A673 (cell line): ENCODE measurements at regions not wholly inside any gene's neighbourhood (a gene's known extent, or its start where the extent isn't known, plus 50 kb on each side); places are given as distances from the start of the nearest gene placed in this dataset.

Experiments
- CTCF ChIP-seq: fragments of 300-800, 200-600 bp; sonication (generic); conservative IDR thresholded peaks from 2 replicates; pipeline ENCODE4 v1.5.1; 2017; ENCODE audit warnings: low read depth, mild to moderate bottlenecking, antibody characterized with exemption, low read length, moderate library complexity, mixed read lengths
- EZH2 ChIP-seq: fragments of 200-600 bp; sonication (generic); IDR thresholded peaks from 2 replicates; pipeline ENCODE4 v1.6.1; 2017; ENCODE audit warnings: borderline replicate concordance, low read depth, mild to moderate bottlenecking, mixed read lengths, antibody characterized with exemption, low read length; ENCODE audit not compliant: poor library complexity, severe bottlenecking

GRCh38 chr9:115665519-115665918 is 488.1 kb upstream of the PAPPA start:
- no peak for TF ChIP-seq CTCF
- no peak for TF ChIP-seq EZH2
